Heart left ventricle (tissue), 16 donors: ENCODE measurements at regions not wholly inside any gene's neighbourhood (a gene's known extent, or its start where the extent isn't known, plus 50 kb on each side); places are given as distances from the start of the nearest gene placed in this dataset.

Source experiments
- ATAC-seq, 4 donors: fragments of 200-7000 bp; cut with Tn5 transposase; one replicate each; pipeline ENCODE4 v1.9.1; 2020 to 2022; ENCODE audit warnings: moderate library complexity in 4 of 4, mild to moderate bottlenecking in 3 of 4, moderate number of reproducible peaks in 1 of 4
- DNase-seq, 5 donors: peaks; one replicate each; pipeline ENCODE4 v3.0.0-alpha.2; 2020
- H3K27ac ChIP-seq, 12 donors: fragments of 200-600 bp; sonication (generic) in 4 of 12; one replicate each; pipeline versions ENCODE4 v1.5.0 to v1.8.0; 2016 to 2022; ENCODE audit warnings: mild to moderate bottlenecking in 2 of 12
- H3K27me3 ChIP-seq, 9 donors: fragments of 200-600 bp; sonication (generic) in 2 of 9; one replicate each; pipeline versions ENCODE4 v1.5.1 to v1.8.0; 2016 to 2022; ENCODE audit warnings: mild to moderate bottlenecking in 3 of 9
- H3K36me3 ChIP-seq, 9 donors: fragments of 200-600 bp; sonication (generic) in 2 of 9; one replicate each; pipeline versions ENCODE4 v1.5.0 to v1.8.0; 2018 to 2022; ENCODE audit warnings: mild to moderate bottlenecking in 2 of 9
- H3K4me1 ChIP-seq, 12 donors: fragments of 200-600 bp; sonication (generic) in 4 of 12; one replicate each; pipeline versions ENCODE4 v1.5.0 to v1.8.0; 2016 to 2022; ENCODE audit warnings: mild to moderate bottlenecking in 3 of 12
- H3K4me3 ChIP-seq, 12 donors: fragments of 200-600 bp; sonication (generic) in 4 of 12; one replicate each; pipeline versions ENCODE4 v1.5.0 to v1.8.0; 2017 to 2022; ENCODE audit warnings: mild to moderate bottlenecking in 9 of 12, moderate library complexity in 4 of 12
- H3K9me3 ChIP-seq, 12 donors: fragments of 200-600 bp; sonication (generic) in 4 of 12; one replicate each; pipeline versions ENCODE4 v1.5.0 to v1.8.0; 2016 to 2022; ENCODE audit warnings: mild to moderate bottlenecking in 1 of 12
- POLR2A ChIP-seq, 2 donors: fragments of 450-650 bp; IDR thresholded peaks; one replicate each; pipeline ENCODE4 v1.6.1; 2017; ENCODE audit warnings: antibody characterized with exemption in 2 of 2, mild to moderate bottlenecking in 2 of 2, moderate library complexity in 2 of 2
- WGBS, 4 donors: extraction: QIAGEN DNeasy Blood & Tissue Kit in 2 of 4; methylation state at CpG; one replicate each; pipeline versions ENCODE4 v1.1.5 to v1.1.7; 2013 to 2018; 5-methylcytosine and 5-hydroxymethylcytosine counted together
- intact Hi-C, 10 donors: fragments of 100-400 bp; cut with DNase I; formaldehyde crosslinking; loops; one replicate each; pipeline versions ENCODE4 v1.11.1 to v1.14.2; 2022
- TF ChIP-seq, protein P1 (sequence below), 12 donors: fragments of 200-600 bp; sonication (generic) in 4 of 12; IDR thresholded peaks; one replicate each; pipeline versions ENCODE4 v1.5.0 to v1.8.0; 2018 to 2022; ENCODE audit warnings: antibody characterized with exemption in 12 of 12, mild to moderate bottlenecking in 5 of 12
- donor health status: ischemic (EF 13 %, LVEDD 7.1; RV severe dilation, severe dysfunction).
- donor health status: healthy with polysubstance abuse.
- donor health status: DM: no; HTN: yes; CAD: no.
- donor health status: DM: no; HTN: no; CAD: no.
- donor health status: ischemic (EF 25% LVEDD 6.9; RV normal size, moderate dysfunction).
- donor health status: ischemic (EF 25% LVEDD 5.7; RV mildly dilated, moderate dysfunction).
- donor health status: healthy.
- donor health status: DM: yes; HTN: yes; CAD: no.
- donor health status: ischemic (EF 35%, LVEDD 5.7; RV mildly dilated, moderate dysfunction).
- donor health status: nonischemic (EF 11% LVEDD 7.7; RV severe dilation, severe dysfunction).
- donor health status: DM: yes; HTN: yes; CAD: no.
- donor health status: PGD.
- donor health status: ischemic (EF 29% LVEDD 5.4; RV normal size, mild dysfunction).
- donor health status: nonischemic (EF 23%, LVEDD 6.1; RV moderate dilation, normal function).

DNA sequence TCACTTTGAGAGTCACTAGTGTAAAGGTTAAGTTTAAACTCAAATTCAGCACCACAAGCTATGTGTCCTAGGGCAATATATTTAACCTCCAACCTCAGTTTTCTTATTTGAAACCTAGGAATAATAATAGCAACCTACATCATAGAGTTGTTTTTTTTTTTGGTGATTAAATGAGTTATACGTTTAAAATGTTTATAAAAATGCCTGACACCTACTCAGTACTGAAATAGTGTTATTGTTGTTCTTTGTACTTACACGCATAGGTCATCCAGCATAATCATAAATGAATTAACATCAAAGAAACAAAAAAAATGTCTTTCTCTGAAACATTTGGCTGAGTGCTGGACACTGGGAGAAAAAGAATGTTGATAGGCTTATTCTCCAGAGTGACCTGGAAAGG lies 266.8 kb upstream of the PRMT6 start:
- DNase-seq (no peak), ATAC-seq (no peak)
- H3K27ac ChIP-seq = no peak overlapping the region
- no peaks in the 10 kb centered on the region for H3K9me3 ChIP-seq
- 65 to 81% (median 78%) methylated on average over 2 of the region's 2 CpGs for WGBS, 4 donors
- intact Hi-C loops = no loop called here
- H3K27me3 ChIP-seq = no peaks in the 10 kb centered on the region
- no peak overlapping the region for H3K4me3 ChIP-seq
- no peaks in the 10 kb centered on the region for H3K4me1 ChIP-seq
- no peaks in the 10 kb centered on the region for H3K36me3 ChIP-seq
- TF ChIP-seq POLR2A (IDR thresholded peaks at IDR 0.05) = no peak
- TF ChIP-seq, protein P1, sequence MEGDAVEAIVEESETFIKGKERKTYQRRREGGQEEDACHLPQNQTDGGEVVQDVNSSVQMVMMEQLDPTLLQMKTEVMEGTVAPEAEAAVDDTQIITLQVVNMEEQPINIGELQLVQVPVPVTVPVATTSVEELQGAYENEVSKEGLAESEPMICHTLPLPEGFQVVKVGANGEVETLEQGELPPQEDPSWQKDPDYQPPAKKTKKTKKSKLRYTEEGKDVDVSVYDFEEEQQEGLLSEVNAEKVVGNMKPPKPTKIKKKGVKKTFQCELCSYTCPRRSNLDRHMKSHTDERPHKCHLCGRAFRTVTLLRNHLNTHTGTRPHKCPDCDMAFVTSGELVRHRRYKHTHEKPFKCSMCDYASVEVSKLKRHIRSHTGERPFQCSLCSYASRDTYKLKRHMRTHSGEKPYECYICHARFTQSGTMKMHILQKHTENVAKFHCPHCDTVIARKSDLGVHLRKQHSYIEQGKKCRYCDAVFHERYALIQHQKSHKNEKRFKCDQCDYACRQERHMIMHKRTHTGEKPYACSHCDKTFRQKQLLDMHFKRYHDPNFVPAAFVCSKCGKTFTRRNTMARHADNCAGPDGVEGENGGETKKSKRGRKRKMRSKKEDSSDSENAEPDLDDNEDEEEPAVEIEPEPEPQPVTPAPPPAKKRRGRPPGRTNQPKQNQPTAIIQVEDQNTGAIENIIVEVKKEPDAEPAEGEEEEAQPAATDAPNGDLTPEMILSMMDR (IDR thresholded peaks at IDR 0.05) = no peak

DNA sequence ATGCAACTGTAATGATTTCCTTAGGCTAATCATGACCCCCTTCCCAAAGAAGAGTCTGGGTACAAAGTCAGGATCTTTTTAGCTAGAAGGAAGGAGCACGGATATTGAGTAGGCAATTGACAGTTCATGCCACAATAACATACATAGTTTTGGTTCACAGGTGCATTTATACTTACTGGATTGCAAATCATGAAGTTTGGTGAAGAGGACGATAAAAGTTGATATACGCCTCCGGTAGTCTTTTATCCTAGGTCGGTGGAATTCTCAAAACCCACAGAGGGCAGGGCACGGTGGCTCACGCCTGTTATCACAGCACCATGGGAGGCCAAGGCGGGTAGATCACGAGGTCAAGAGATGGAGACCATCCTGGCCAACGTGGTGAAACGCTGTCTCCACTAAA lies 265.4 kb upstream of the PRMT6 start:
- ATAC-seq (no peak), DNase-seq (no peak)
- no peaks in the 10 kb centered on the region for H3K4me1 ChIP-seq
- no peak for TF ChIP-seq POLR2A (IDR thresholded peaks at IDR 0.05)
- TF ChIP-seq, protein P1 (IDR thresholded peaks at IDR 0.05) = no peak
- H3K36me3 ChIP-seq = no peaks in the 10 kb centered on the region
- intact Hi-C loops = no loop called here
- H3K4me3 ChIP-seq = no peak overlapping the region
- H3K9me3 ChIP-seq = no peaks in the 10 kb centered on the region
- no peaks in the 10 kb centered on the region for H3K27me3 ChIP-seq
- no peak overlapping the region for H3K27ac ChIP-seq
- 84 to 92% (median 86%) methylated on average over 11 of the region's 11 CpGs for WGBS, 4 donors

- Histone ChIP-seq H3K9me3 (no peaks in the 10 kb centered on the region), H3K27me3 (no peaks in the 10 kb centered on the region), H3K4me1 (no peaks in the 10 kb centered on the region), H3K36me3 (no peaks in the 10 kb centered on the region), H3K27ac (no peak overlapping the region), H3K4me3 (no peak overlapping the region)
- WGBS, 4 donors = 68 to 76% (median 74%) methylated on average over 2 of the region's 2 CpGs
- ATAC-seq = no peak
- no peak for DNase-seq
- TF ChIP-seq, protein P1 (IDR thresholded peaks at IDR 0.05) = no peak
- no peak for TF ChIP-seq POLR2A (IDR thresholded peaks at IDR 0.05)
- intact Hi-C loops = no loop called here
Observed at GRCh38 chr1:106793651-106794050, 262.8 kb upstream of the PRMT6 start.

DNA sequence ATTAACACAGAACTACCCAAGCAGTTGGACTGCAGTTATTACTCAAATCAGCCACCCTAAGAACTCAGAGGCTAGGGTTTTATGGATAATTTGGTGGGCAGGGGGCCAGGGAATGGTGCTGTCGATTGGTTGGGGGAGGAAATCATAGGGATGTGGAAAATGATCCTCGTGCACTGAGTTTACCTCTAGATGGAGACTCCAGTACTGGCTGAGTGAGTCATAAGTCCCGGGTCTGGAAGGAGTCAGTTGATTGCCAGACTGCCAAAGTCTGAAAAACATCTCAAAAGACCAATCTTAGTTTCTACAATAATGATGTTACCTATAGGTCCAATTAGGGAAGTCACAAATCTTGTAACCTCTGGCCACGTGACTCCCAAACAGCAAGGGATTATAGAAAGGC lies 257.5 kb upstream of the PRMT6 start:
- Histone ChIP-seq H3K27me3 (no peaks in the 10 kb centered on the region), H3K36me3 (no peaks in the 10 kb centered on the region), H3K4me1 (no peaks in the 10 kb centered on the region), H3K27ac (no peak overlapping the region), H3K4me3 (no peak overlapping the region), H3K9me3 (no peaks in the 10 kb centered on the region)
- 60 to 65% (median 64%) methylated on average over 4 of the region's 4 CpGs for WGBS, 4 donors
- DNase-seq (no peak), ATAC-seq (no peak)
- no peak for TF ChIP-seq POLR2A (IDR thresholded peaks at IDR 0.05)
- intact Hi-C loops = no loop called here

- ATAC-seq (no peak), DNase-seq (no peak)
- no peaks in the 10 kb centered on the region for H3K9me3 ChIP-seq
- no peak overlapping the region for H3K4me3 ChIP-seq
- intact Hi-C loops = no loop called here
- H3K27ac ChIP-seq = no peak overlapping the region
- 71 to 88% (median 76%) methylated on average over 1 of the region's 1 CpG for WGBS, 4 donors
- TF ChIP-seq, protein P1 (IDR thresholded peaks at IDR 0.05) = no peak
- H3K4me1 ChIP-seq = no peaks in the 10 kb centered on the region
- H3K27me3 ChIP-seq = no peaks in the 10 kb centered on the region
- H3K36me3 ChIP-seq = no peaks in the 10 kb centered on the region
Observed at GRCh38 chr1:106802181-106802580, 254.3 kb upstream of the PRMT6 start.
